CMK (cell line): ENCODE measurements at regions not wholly inside any gene's neighbourhood (a gene's known extent, or its start where the extent isn't known, plus 50 kb on each side); places are given as distances from the start of the nearest gene placed in this dataset.

Source experiments
- DNase-seq: peaks from one replicate; pipeline ENCODE4 v3.0.0-alpha.2; 2010; ENCODE audit warnings: low read depth

GRCh38 chr4:45094684-45095083, 368.3 kb upstream of the GNPDA2 start:
- no peak for DNase-seq

- DNase-seq: no peak
Observed at GRCh38 chr4:45082101-45082500, 355.7 kb upstream of the GNPDA2 start.

- no peak for DNase-seq
Observed at GRCh38 chr4:45079616-45080015, 353.3 kb upstream of the GNPDA2 start.

DNA sequence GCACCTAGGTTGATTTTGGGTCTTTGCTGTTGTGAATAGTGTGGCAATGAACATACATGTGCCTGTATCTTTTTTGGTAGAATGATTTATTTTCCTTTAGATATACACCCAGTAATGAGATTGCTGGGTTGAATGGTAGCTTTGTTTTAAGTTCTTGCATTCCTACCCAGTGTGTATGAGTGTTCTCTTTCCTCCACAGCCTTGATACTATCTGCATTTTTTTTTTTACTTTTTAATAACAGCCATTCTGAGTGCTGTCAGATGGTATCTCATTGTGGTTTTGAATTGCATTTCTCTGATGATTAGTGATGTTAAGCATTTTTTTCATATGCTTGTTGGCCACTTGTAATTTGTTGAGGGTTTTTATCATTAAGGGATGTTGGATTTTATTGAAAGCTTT, 351.8 kb upstream of the GNPDA2 start:
- DNase-seq: no peak

- DNase-seq: no peak
Observed at GRCh38 chr4:45072981-45073380, 346.6 kb upstream of the GNPDA2 start.

DNA sequence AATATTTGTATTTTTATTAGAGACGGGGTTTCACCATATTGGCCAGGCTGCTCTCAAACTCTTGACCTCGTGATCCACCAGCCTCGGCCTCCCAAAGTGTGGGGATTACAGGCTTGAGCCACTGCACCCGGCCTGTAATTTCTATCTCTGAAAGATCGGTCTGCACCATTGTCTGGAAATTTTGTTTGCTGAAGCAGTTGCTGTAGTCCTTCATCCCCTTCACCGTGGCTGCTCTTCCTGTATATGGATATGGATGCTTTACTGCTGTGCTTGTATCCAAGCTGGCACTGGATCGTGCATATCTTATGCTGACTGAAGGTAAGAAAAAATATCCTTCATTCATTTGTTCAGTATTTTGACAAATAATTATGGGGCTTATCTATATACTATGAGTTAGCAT, 338.4 kb upstream of the GNPDA2 start:
- DNase-seq: no peak

GRCh38 chr4:45063696-45064095, 337.3 kb upstream of the GNPDA2 start:
- DNase-seq: no peak

GRCh38 chr4:45062935-45063545, 336.7 kb upstream of the GNPDA2 start:
- no peak for DNase-seq

- no peak for DNase-seq
Observed at GRCh38 chr4:45043911-45044310, 317.6 kb upstream of the GNPDA2 start.

- DNase-seq: no peak
Observed at GRCh38 chr4:45036677-45037076, 310.3 kb upstream of the GNPDA2 start.

GRCh38 chr4:45033676-45034419, 307.5 kb upstream of the GNPDA2 start:
- DNase-seq: no peak

DNA sequence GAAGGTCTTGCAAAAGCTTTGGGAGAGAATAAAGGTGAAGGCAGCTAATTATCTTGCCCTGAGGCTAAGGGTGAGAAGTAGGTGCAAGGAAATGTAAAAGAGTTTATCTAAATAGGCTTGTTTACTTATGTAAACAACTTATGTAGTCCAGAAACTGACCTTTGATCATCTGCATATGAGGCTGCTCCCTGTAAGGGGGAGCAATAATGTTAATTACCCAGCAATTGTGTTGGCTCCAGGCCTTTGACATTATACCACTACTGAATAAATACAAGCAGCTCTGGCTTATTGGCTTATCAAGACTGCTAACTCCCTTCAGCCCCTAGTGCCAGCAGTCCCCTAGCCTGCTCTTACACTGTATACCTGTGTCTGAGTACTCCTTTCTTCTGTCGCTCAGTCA, 303.7 kb upstream of the GNPDA2 start:
- no peak for DNase-seq

DNA sequence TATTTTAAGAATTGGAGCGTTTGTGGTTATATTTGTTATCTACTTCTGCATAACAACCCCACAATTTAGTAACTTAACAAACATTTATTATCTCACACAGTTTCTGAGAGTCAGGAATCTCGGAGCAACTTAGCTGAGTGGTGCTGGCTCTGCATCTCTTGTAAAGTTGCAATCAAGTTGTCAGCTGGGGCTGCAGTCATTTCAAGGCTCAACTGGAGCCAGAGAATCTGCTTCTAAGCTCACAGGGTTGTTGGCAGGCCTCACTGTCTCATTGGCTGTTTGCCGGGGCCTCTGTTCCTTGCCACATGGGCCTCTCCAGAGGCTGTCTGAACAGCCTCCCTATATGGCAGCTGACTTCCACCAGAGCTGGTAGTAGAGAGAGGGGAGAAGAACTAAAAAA, 281.2 kb upstream of the GNPDA2 start:
- DNase-seq: no peak

- no peak for DNase-seq
Observed at GRCh38 chr4:45006078-45006477, 279.7 kb upstream of the GNPDA2 start.

GRCh38 chr4:45004847-45005565, 278.6 kb upstream of the GNPDA2 start:
- DNase-seq: no peak

DNA sequence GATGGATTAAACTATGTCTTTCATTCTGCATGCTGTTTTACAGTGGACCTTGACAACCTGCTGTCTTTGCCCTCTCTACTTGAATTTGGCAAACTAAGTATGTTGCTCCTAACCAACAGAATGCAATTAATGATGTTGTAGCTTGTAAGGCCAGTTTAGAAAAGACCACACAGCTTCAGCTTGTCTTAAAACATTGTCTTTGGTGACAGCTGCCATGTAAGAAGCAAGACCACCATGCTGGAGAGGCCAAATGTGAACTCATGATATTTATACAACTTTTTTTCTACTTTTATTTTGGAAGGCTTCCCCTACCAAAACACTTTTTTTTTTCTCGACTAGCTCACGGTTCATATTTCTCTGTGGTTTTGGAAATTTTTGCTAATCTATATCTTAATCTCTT, 278.0 kb upstream of the GNPDA2 start:
- no peak for DNase-seq

GRCh38 chr4:44996276-44996845, 270.0 kb upstream of the GNPDA2 start:
- DNase-seq: no peak

DNA sequence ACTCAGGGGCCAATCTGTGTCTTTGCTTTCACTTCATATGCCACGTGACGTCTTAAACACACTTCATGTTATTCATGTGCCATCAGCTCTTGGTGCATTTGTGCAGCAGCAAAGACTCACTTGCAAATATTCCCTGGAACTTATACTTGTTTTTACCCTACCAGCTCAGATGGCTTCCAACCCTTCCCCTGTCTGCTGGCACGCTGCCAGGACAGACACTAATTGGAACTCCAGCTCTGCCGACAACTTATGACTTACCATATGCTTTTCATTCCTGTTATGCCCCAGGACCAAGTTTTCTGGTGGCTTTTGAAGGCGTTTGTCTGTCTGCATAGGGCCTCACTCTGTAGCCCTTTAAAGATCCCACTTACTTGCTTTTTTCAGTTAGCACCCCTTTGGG, 261.7 kb upstream of the GNPDA2 start:
- DNase-seq: no peak

DNA sequence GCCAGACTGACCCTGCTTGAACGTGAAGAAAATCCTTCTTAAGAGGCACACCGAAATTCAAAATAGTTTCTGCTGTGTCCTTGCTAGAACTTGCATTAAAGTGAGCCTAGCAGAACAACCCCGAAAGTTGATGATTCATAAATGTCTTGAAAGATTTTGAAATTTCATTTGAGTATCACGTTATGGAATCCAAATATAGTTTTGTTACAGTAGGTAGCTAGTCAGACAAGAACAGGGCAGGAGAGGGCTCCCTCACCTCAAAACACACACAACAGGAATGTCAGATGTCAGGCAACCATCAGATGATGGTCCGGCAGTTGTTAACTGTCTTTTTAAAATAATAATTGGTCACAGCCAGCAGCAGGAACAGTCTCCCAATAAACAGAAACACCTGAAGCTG, 259.6 kb upstream of the GNPDA2 start:
- no peak for DNase-seq

DNA sequence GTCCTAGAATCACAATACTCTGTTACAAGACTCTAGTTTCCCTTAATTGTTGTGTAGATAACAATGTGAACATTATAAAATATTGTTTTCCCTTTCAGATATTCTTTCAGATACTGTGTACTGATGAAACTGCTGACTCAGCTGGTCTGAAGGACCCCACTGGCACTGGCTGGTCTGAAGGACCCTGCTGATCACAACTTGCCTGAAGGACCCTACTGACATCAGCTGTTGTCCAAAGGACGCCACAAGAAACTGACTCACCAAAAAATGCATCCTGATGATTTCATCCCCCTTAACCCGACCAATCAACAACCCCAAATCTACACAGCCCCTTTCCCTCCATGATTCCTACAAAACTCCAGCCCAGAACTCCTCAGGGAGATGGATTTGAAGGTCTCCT, 258.8 kb upstream of the GNPDA2 start:
- DNase-seq: no peak

GRCh38 chr4:44984083-44984482, 257.7 kb upstream of the GNPDA2 start:
- no peak for DNase-seq

DNA sequence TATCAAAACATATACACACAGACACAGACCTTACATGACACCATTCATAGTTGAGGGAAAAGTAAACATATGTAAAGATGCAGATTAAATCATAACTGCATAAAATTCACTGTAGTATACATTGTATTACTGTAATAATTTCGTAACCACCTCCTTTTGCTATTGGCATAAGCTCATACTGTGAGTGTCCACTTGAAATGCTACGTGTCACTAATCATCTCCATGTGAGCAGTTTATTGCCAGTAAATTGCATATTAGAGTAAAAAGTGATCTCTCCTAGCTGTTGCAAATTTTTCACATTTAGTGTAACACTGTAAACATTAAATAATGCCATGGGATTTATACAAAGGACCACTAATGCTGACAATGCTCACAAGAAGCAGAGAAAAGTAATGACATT, 256.7 kb upstream of the GNPDA2 start:
- DNase-seq: no peak

DNA sequence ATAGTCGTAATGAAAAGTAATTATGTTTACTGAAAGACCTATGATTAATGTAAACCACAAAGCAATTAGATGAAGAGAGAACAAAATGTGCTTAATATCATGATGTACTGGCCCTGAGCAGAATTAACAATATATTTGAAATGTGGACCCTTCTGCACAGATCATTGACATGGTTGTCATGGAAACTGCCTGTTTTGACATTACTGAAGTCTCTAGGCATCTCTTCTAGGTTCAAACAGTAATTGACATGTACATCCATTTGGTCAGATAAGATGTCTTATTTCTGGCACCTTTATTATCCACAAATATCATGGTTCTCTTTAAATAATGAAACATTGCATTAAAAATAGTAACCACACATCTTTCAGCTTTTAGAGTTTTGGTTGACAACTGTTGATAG, 251.7 kb upstream of the GNPDA2 start:
- no peak for DNase-seq
